H1 (cell line): ENCODE measurements at regions not wholly inside any gene's neighbourhood (a gene's known extent, or its start where the extent isn't known, plus 50 kb on each side); places are given as distances from the start of the nearest gene placed in this dataset.

ENCODE experiments used
- CTCF ChIA-PET: fragments of 300-600 bp; sonication (Branson Sonifier 250); formaldehyde crosslinking; loops from one replicate; lab custom pipeline; 2021; ENCODE audit not compliant: partially characterized antibody; lab: Charles Lee
- POLR2A ChIA-PET: fragments of 300-600 bp; sonication (Branson Sonifier 250); formaldehyde crosslinking; loops from one replicate; lab custom pipeline; 2021; ENCODE audit warnings: inconsistent platforms; ENCODE audit not compliant: partially characterized antibody; lab: Charles Lee
- DNase-seq, 2 experiments: peaks; one replicate each; pipeline versions ENCODE4 v3.0.0 to v3.0.0-alpha.2; 2010 to 2022; ENCODE audit warnings: low spot score in 2 of 2, low read depth in 1 of 2, mixed read lengths in 1 of 2
- FAIRE-seq: peaks from 2 replicates; lab custom pipeline; 2011; peaks lifted over from hg19 to GRCh38; lab: Jason Lieb, UNC
- H2AFZ ChIP-seq: 2 replicates; pipeline ENCODE4 v1.8.1; 2012; ENCODE audit warnings: low read length, inconsistent platforms
- H2AK5ac ChIP-seq: 2 replicates; pipeline ENCODE4 v1.6.1; 2013; ENCODE audit warnings: low read depth, low read length
- H2BK120ac ChIP-seq: replicated peaks from 2 replicates; pipeline ENCODE3; 2013; ENCODE audit warnings: low read depth, low read length, inconsistent platforms
- H2BK12ac ChIP-seq: 2 replicates; pipeline ENCODE4 v1.6.1; 2013; ENCODE audit warnings: low read depth, low read length
- H2BK15ac ChIP-seq: 2 replicates; pipeline ENCODE4 v1.6.1; 2013; ENCODE audit warnings: low read length
- H2BK20ac ChIP-seq: 2 replicates; pipeline ENCODE4 v1.6.1; 2013; ENCODE audit warnings: low read length
- H2BK5ac ChIP-seq: 2 replicates; pipeline ENCODE4 v1.6.1; 2013; ENCODE audit warnings: low read depth, low read length
- H3K14ac ChIP-seq: 2 replicates; pipeline ENCODE4 v1.6.1; 2013; ENCODE audit warnings: inconsistent platforms; ENCODE audit not compliant: insufficient read length
- H3K18ac ChIP-seq: 2 replicates; pipeline ENCODE4 v1.6.1; 2013; ENCODE audit warnings: low read length; ENCODE audit errors: extremely low read depth
- H3K23ac ChIP-seq: 2 replicates; pipeline ENCODE4 v1.6.1; 2013; ENCODE audit warnings: inconsistent platforms; ENCODE audit not compliant: insufficient read length
- H3K23me2 ChIP-seq: 2 replicates; pipeline ENCODE4 v1.6.1; 2013; ENCODE audit warnings: low read depth, low read length
- H3K27ac ChIP-seq: 2 replicates; pipeline ENCODE4 v1.6.1; 2011; ENCODE audit warnings: low read depth, low read length, inconsistent platforms
- H3K27me3 ChIP-seq, 4 experiments: replicated peaks in 1 of 4; 1 replicate in 1 of 4; 2 replicates in 3 of 4; pipeline versions ENCODE4 v1.6.1 to v1.8.1; 2011 to 2013; ENCODE audit warnings: low read length in 3 of 4, mild to moderate bottlenecking in 3 of 4, inconsistent platforms in 2 of 4, mixed read lengths in 2 of 4, moderate library complexity in 1 of 4; ENCODE audit not compliant: control insufficient read depth in 3 of 4, insufficient read depth in 3 of 4; ENCODE audit errors: extremely low read depth in 1 of 4
- H3K36me3 ChIP-seq, 4 experiments: 2 replicates each; pipeline versions ENCODE4 v1.6.1 to v1.8.1; 2011 to 2013; ENCODE audit warnings: mild to moderate bottlenecking in 4 of 4, low read length in 3 of 4, moderate library complexity in 2 of 4, control low read depth in 1 of 4, inconsistent platforms in 1 of 4; ENCODE audit not compliant: insufficient read depth in 4 of 4, control insufficient read depth in 2 of 4
- H3K4ac ChIP-seq: replicated peaks from 2 replicates; pipeline ENCODE3; 2013; ENCODE audit warnings: low read length, low read depth, mixed read lengths, inconsistent platforms; ENCODE audit not compliant: insufficient read length
- H3K4me1 ChIP-seq, 4 experiments: replicated peaks in 1 of 4; 1 replicate in 1 of 4; 2 replicates in 3 of 4; pipeline versions ENCODE4 v1.6.1 to v1.8.1; 2011 to 2013; ENCODE audit warnings: low read length in 3 of 4, inconsistent platforms in 2 of 4, mixed read lengths in 1 of 4; ENCODE audit not compliant: insufficient read depth in 4 of 4, control insufficient read depth in 3 of 4
- H3K4me2 ChIP-seq, 2 experiments: 2 replicates each; pipeline versions ENCODE4 v1.6.1 to v1.8.1; 2011 to 2013; ENCODE audit warnings: low read depth in 2 of 2, low read length in 2 of 2, control low read depth in 1 of 2, inconsistent platforms in 1 of 2, mild to moderate bottlenecking in 1 of 2; ENCODE audit not compliant: insufficient read depth in 1 of 2
- H3K4me3 ChIP-seq, 4 experiments: fragments of 200-600, 300-600 bp in 1 of 4; sonication (generic), shearing (Covaris generic), sonication (Bioruptor Twin) in 1 of 4; 2 replicates each; pipeline versions ENCODE4 v1.5.1 to v1.8.1; 2011 to 2016; ENCODE audit warnings: low read length in 4 of 4, low read depth in 3 of 4, control low read depth in 2 of 4, inconsistent platforms in 2 of 4, mild to moderate bottlenecking in 2 of 4, mixed read lengths in 1 of 4, moderate library complexity in 1 of 4; ENCODE audit not compliant: insufficient read depth in 2 of 4; ENCODE audit errors: extremely low read depth in 1 of 4
- H3K56ac ChIP-seq: replicated peaks from 2 replicates; pipeline ENCODE3; 2013; ENCODE audit warnings: low read depth, mild to moderate bottlenecking, mixed read lengths, low read length, inconsistent platforms; ENCODE audit not compliant: insufficient read length
- H3K79me1 ChIP-seq: 2 replicates; pipeline ENCODE4 v1.6.1; 2013; ENCODE audit warnings: low read depth, low read length, control low read depth
- H3K79me2 ChIP-seq, 2 experiments: 2 replicates each; pipeline versions ENCODE4 v1.6.1 to v1.8.1; 2012 to 2013; ENCODE audit warnings: low read length in 2 of 2, mild to moderate bottlenecking in 2 of 2, inconsistent platforms in 1 of 2; ENCODE audit not compliant: insufficient read depth in 2 of 2, control insufficient read depth in 1 of 2
- H3K9ac ChIP-seq, 4 experiments: replicated peaks in 1 of 4; 1 replicate in 1 of 4; 2 replicates in 3 of 4; pipeline versions ENCODE4 v1.6.1 to v1.8.1; 2011 to 2013; ENCODE audit warnings: low read depth in 3 of 4, low read length in 3 of 4, control low read depth in 2 of 4, mild to moderate bottlenecking in 2 of 4, moderate library complexity in 2 of 4, inconsistent platforms in 1 of 4; ENCODE audit errors: extremely low read depth in 1 of 4
- H3K9me3 ChIP-seq, 2 experiments: 2 replicates each; pipeline versions ENCODE4 v1.6.1 to v1.8.1; 2012 to 2013; ENCODE audit warnings: mild to moderate bottlenecking in 2 of 2, moderate library complexity in 2 of 2, control low read depth in 1 of 2, inconsistent platforms in 1 of 2, low read depth in 1 of 2, low read length in 1 of 2, mixed read lengths in 1 of 2; ENCODE audit not compliant: insufficient read depth in 2 of 2
- H4K20me1 ChIP-seq, 2 experiments: replicated peaks in 1 of 2; 2 replicates each; pipeline versions ENCODE3 to v1.8.1; 2011 to 2013; ENCODE audit warnings: inconsistent platforms in 2 of 2, low read length in 2 of 2, mild to moderate bottlenecking in 1 of 2; ENCODE audit not compliant: insufficient read depth in 2 of 2, control insufficient read depth in 1 of 2
- H4K5ac ChIP-seq: 2 replicates; pipeline ENCODE4 v1.6.1; 2013; ENCODE audit warnings: low read length, low read depth, mixed read lengths, inconsistent platforms; ENCODE audit not compliant: insufficient read length
- H4K8ac ChIP-seq: 2 replicates; pipeline ENCODE4 v1.8.0; 2013; ENCODE audit warnings: mild to moderate bottlenecking, moderate library complexity, low read length, inconsistent platforms; ENCODE audit not compliant: insufficient read depth; ENCODE audit errors: extremely low read depth
- H4K91ac ChIP-seq: replicated peaks from 2 replicates; pipeline ENCODE3; 2013; ENCODE audit warnings: low read length, mixed read lengths, inconsistent platforms; ENCODE audit not compliant: insufficient read length
- BACH1 ChIP-seq: IDR thresholded peaks from 2 replicates; pipeline ENCODE4 v1.6.1; 2012; ENCODE audit warnings: low read length, improper control_type of control experiment
- BRCA1 ChIP-seq: IDR thresholded peaks from 2 replicates; pipeline ENCODE4 v1.6.1; 2012; ENCODE audit warnings: low read depth, low read length, improper control_type of control experiment
- CHD1 ChIP-seq: IDR thresholded peaks from 2 replicates; pipeline ENCODE4 v1.6.1; 2012; ENCODE audit warnings: low read depth, low read length, improper control_type of control experiment
- FOSL1 ChIP-seq: IDR thresholded peaks from 2 replicates; pipeline ENCODE4 v1.6.1; 2011; ENCODE audit warnings: mild to moderate bottlenecking, low read depth, low read length, moderate library complexity; ENCODE audit not compliant: insufficient read depth
- MAX ChIP-seq: IDR thresholded peaks from 2 replicates; pipeline ENCODE4 v1.6.1; 2012; ENCODE audit warnings: inconsistent platforms
- POLR2A ChIP-seq, 2 experiments: IDR thresholded peaks; 1 replicate in 1 of 2; 2 replicates in 1 of 2; pipeline ENCODE4 v1.6.1; 2011; ENCODE audit warnings: low read depth in 2 of 2, low read length in 2 of 2, mild to moderate bottlenecking in 2 of 2; ENCODE audit errors: control extremely low read depth in 1 of 2
- RFX5 ChIP-seq: IDR thresholded peaks from 2 replicates; pipeline ENCODE4 v1.6.1; 2011; ENCODE audit warnings: low read depth, low read length, improper control_type of control experiment, borderline replicate concordance
- SP4 ChIP-seq: IDR thresholded peaks from 2 replicates; pipeline ENCODE4 v1.6.1; 2012; ENCODE audit warnings: low read length, inconsistent platforms
- SRF ChIP-seq: IDR thresholded peaks from 2 replicates; pipeline ENCODE4 v1.6.1; 2011; ENCODE audit warnings: mild to moderate bottlenecking, low read depth, low read length, moderate library complexity
- TAF1 ChIP-seq: IDR thresholded peaks from 2 replicates; pipeline ENCODE4 v1.6.1; 2011; ENCODE audit warnings: mild to moderate bottlenecking, low read depth, low read length
- TCF12 ChIP-seq: IDR thresholded peaks from 2 replicates; pipeline ENCODE4 v1.6.1; 2011; ENCODE audit warnings: low read depth, mild to moderate bottlenecking, low read length
- YY1 ChIP-seq: IDR thresholded peaks from 2 replicates; pipeline ENCODE4 v1.6.1; 2011; ENCODE audit warnings: low read depth, mild to moderate bottlenecking, low read length
- WGBS, 2 experiments: shearing (Covaris generic) in 1 of 2; methylation state at CpG; one replicate each; pipeline versions ENCODE4 v1.1.6 to v1.1.7; 2013 to 2015; ENCODE audit warnings: low lambda C conversion rate in 2 of 2, mixed read lengths in 2 of 2, inconsistent platforms in 1 of 2, low coverage in 1 of 2, missing lambda C conversion rate in 1 of 2; ENCODE audit not compliant: insufficient replicate concordance in 2 of 2, insufficient coverage in 1 of 2, insufficient read length in 1 of 2; ENCODE audit errors: extremely low coverage in 1 of 2, missing lambda C conversion rate in 1 of 2; 5-methylcytosine and 5-hydroxymethylcytosine counted together
- TF ChIP-seq, protein P1 (sequence below): IDR thresholded peaks from 2 replicates; pipeline ENCODE4 v1.6.1; 2011; ENCODE audit warnings: low read length, improper control_type of control experiment

DNA sequence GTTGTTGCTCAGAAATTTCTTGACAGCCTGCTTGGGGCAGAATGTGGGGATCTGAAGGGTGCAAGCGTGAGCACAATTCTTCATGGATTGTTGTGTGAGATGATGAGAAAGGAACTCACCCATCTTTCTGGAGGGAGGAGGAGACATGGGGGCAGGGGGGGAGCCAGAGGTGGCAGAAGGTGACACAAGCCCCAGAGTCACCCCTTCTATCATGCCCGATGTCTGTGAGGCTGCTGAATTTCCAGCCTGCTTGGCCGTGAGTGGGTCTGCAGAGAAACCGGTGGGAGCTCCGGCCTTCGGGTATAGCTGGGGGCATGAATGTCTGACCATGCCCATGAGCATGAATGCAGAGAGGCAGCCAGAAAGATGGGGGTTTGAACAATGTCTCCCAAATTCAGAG, 870.7 kb downstream of the TBC1D22A start:
- peaks cover 7% of the 10 kb centered on the region; the same call in 1 of the 2 replicates for H3K23me2 ChIP-seq
- POLR2A ChIA-PET: no interaction called here
- H3K79me2 ChIP-seq: no peaks in the 10 kb centered on the region
- no peak overlapping the region for H2BK15ac ChIP-seq
- H2AK5ac ChIP-seq: no peak overlapping the region
- H2BK5ac ChIP-seq: no peak overlapping the region
- H2BK120ac ChIP-seq: no peak overlapping the region
- H4K20me1 ChIP-seq: peaks cover 0 to 5% of the 10 kb centered on the region in 2 experiments
- no peak overlapping the region for H3K23ac ChIP-seq
- H3K36me3 ChIP-seq: no peaks in the 10 kb centered on the region
- H3K9me3 ChIP-seq: peaks cover 5 to 15% of the 10 kb centered on the region in 2 experiments; a peak in 3 of 4 replicates
- H4K91ac ChIP-seq: no peak overlapping the region
- no peak overlapping the region for H3K9ac ChIP-seq
- no peak overlapping the region for H3K4me2 ChIP-seq
- no peak overlapping the region for H3K14ac ChIP-seq
- no peak for FAIRE-seq
- H3K4me3 ChIP-seq: no peak overlapping the region
- H2BK12ac ChIP-seq: no peak overlapping the region
- H2AFZ ChIP-seq: no peak overlapping the region
- no peak overlapping the region for H4K5ac ChIP-seq
- no peaks in the 10 kb centered on the region for H3K79me1 ChIP-seq
- no peaks in the 10 kb centered on the region for H3K4me1 ChIP-seq
- DNase-seq: no peak
- CTCF ChIA-PET: interaction anchor here (1.1 to 1.4 kb wide), 2 partner anchors 176 to 205 kb away, joined by 3 to 4 read pairs; no protein-coding TSS in a partner anchor
- H3K27ac ChIP-seq: no peak overlapping the region
- no peak overlapping the region for H4K8ac ChIP-seq
- H3K27me3 ChIP-seq: no peaks in the 10 kb centered on the region
- H3K4ac ChIP-seq: no peak overlapping the region
- H2BK20ac ChIP-seq: no peak overlapping the region
- no peak overlapping the region for H3K56ac ChIP-seq
- H3K18ac ChIP-seq: no peak overlapping the region
- 89% methylated on average over 6 of the region's 6 CpGs; no CpG with 5 or more reads in 1 of the 2 experiments for WGBS, 2 experiments
- no peak for TF ChIP-seq SRF
- no peak for TF ChIP-seq TCF12
- TF ChIP-seq, protein P1, sequence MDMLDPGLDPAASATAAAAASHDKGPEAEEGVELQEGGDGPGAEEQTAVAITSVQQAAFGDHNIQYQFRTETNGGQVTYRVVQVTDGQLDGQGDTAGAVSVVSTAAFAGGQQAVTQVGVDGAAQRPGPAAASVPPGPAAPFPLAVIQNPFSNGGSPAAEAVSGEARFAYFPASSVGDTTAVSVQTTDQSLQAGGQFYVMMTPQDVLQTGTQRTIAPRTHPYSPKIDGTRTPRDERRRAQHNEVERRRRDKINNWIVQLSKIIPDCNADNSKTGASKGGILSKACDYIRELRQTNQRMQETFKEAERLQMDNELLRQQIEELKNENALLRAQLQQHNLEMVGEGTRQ: no peak
- no peak for TF ChIP-seq RFX5
- no peak for TF ChIP-seq TAF1
- TF ChIP-seq MAX: no peak
- TF ChIP-seq FOSL1: no peak
- no peak for TF ChIP-seq BRCA1
- TF ChIP-seq BACH1: no peak
- no peak for TF ChIP-seq SP4
- no peak for TF ChIP-seq CHD1
- TF ChIP-seq POLR2A (IDR thresholded peaks at IDR 0.05; ENCODE audit: control extremely low read depth in 1 of 2, low read depth in 2 of 2, low read length in 2 of 2): no peak
- TF ChIP-seq YY1: no peak
